GM21381 (cell line): ENCODE measurements at regions not wholly inside any gene's neighbourhood (a gene's known extent, or its start where the extent isn't known, plus 50 kb on each side); places are given as distances from the start of the nearest gene placed in this dataset.

Source experiments
- ATAC-seq: cut with Tn5 transposase; IDR thresholded peaks from one replicate; pipeline ENCODE4 v1.9.1; 2021; ENCODE audit warnings: mild to moderate bottlenecking, moderate library complexity; ENCODE audit not compliant: unreplicated experiment

DNA sequence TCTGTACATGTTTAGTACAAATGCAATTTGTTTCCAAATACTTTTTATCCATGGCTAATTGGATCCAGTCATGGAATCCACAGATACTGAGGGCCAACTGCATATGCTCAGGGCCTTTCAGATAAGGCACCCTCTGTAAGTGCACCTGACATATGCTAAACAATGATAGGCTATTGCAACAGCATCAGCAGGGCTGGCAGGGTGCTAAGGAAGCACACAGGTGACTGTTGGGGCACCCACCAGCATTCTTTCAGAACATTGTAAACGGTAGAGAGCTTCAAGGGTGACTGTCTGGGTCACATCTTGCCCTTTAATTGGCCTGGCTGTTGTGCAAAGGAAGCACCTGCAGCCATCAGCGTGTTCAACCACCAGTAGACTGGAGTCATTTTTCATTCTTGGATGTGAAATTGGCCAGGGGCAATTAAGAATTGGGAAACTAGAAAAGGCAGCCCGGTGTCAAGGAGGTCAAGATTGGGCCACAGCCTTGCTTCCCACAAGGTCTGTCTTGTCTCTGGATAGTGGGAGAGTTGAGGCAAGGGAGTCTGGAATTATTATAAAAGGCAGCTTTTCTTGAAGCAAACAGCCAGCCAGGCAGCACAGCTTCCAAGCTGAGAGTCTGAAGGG, 129.3 kb upstream of the RAI14 start:
- no peak for ATAC-seq

DNA sequence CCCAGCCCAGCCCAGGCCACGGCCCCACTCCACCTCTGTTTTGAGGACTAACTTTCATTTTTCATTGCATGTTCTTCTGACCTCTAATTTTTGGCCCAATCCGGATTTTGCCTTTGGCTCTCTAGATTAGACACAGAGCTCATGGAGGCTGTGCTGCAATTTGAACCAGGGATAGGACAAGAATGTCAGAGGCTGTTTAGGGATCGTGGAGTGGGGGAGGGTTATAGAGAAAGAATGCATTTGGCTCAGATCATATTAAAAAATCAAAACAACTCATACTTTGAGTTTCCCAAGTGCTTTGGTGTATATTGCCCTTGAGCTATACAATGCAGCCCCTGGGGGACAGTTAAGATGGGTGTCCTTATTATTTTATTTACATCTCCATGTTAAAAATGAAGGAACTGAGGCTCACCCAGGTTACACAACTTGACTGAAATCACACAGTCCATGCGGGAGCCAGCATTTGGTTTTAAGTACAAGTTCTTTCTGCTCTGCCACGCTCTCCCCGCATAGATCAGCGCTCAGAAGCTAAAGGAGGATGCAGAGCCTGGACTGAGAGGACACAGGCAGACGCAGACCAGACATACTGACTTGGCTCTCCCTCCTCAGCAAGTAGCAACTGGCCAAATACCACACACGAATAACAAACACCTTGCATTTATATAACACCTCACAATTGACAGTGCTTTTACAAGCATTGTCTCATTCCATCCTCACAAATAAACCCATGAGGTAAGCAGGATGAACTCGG, 126.4 kb upstream of the RAI14 start:
- ATAC-seq: no peak

DNA sequence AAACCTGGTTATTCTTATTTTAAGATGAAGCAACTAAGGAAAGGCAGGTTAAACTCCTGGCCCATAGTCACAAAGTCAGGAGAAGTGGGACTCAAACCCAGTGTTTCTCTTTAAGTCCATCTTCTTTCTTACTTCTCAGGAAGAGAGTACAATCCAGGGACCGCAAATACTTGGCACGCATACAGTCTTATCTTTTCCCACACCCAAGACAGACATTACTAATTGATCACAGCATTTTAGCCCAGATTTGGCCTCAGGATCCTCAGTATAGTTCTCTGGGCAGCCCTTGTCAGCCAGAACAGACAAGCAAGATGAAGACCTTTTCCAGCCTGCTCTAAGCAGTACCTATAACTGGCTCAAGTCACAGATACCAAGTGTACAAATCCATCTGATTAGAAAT, 125.5 kb upstream of the RAI14 start:
- ATAC-seq: no peak

DNA sequence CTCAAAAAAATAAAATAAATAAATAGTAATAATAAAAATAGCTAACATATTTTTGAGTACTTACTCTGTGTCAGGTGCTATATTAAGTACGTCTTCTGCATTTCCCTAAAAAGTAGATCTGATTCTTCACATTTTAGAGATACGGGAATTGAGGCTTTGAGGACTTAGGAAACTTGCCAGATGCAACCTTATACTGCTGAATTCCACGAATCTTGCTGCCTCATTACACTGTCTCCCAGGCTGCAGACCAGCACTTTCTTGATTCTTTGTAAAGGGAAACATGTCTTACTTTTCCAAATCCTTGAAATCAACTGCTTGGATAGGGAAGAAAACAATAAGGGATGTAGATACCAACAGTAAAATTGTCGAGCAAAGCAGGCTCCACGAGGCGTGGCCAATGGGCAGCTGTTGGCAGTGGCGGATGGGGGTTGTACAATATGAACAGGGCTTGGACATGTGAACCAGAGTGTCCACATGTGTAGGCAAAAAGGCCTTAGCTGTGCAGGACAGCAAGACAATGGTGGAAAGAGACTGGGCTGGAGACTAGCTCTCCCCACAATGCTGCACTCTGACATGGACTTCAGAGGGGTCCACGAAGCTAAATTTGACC, 124.3 kb upstream of the RAI14 start:
- ATAC-seq: no peak

DNA sequence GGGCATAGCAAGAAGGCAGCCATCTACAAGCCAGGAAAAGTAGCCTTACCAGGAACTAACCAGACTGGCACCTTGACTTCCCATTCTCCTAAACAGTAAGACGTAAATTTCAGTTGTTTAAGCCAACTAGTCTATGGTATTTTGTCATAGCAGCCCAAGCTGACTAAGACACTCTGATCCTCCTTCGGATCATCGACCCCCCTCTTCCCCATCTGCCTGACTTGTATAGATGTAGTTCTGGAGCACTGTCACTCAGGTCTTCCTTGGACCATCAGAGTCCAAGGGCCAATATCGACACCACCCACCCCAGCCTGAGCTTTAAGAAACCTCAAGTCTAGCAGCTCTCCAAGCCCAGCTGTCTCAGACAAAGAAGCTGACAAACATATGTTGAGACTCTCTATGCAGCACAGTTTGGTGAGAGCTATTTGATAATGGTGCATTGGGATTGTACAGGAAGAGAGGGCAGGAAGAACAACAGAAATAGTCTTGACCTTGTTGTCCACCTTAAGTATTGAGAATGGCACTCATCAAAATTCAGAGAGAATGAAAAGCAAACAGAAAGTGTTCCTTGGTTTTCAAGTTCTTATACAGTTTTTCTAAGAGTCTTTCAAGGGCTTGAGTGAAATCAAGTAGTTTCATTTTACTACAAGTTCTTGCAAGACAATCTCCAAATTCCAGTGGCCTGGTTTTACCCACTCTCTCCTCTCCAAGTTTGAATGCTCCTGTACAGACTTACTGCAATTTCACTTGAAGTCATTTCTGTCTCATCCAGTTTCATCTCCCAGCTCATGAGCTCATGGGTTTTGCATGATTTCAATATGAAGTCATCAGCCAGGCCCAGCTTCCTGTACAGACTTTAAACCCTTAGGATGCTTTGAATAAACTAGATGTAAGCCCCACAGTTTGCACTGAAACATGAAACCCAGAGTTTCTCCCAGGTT, 122.3 kb upstream of the RAI14 start:
- peak; percentile 86 for ATAC-seq

DNA sequence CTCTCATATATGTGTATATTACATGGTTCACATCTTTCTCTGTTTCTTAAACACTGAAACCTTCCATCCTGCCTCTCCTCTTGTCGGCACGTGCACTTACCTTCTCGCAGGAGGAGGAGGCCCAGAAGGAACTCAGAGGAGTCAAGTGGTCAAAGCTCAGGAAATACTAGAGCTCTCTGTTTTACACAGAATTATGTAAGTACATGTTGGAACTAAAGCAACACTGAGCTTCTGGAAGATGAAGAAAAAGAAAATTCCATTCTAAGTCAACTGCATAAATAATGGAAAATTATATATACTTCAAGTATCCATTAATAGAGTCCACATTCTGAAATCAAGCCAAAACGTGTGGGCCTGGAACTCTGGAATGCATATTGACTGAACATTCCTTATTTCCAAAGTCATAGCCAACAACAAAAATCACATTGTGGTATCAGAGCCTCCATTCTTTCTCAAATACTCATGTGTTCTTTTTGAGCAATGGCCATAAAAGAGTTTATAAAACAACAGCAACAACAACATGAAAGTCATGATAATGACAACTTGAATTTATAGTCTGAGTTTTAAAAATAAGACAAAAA, 121.5 kb upstream of the RAI14 start:
- ATAC-seq: no peak

DNA sequence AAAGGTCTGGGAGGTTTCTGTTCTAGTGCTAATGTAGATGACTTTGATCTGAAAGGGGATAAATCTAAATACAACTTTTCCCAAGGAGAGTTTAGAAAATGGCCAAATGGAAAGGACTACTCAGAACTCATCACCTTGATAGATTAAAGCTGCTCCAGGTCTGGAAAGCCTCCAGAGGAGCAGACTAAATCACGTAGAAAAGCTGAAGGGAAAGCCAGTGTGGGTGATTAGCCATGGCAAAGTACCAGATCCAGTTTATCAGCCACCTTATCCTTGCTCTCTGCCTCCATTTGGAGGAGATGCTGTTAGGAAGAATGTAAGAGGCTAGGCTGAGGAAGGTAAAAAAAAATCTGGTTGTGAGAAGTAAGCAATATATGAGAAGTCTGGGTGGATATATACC, 120.7 kb upstream of the RAI14 start:
- ATAC-seq: no peak

DNA sequence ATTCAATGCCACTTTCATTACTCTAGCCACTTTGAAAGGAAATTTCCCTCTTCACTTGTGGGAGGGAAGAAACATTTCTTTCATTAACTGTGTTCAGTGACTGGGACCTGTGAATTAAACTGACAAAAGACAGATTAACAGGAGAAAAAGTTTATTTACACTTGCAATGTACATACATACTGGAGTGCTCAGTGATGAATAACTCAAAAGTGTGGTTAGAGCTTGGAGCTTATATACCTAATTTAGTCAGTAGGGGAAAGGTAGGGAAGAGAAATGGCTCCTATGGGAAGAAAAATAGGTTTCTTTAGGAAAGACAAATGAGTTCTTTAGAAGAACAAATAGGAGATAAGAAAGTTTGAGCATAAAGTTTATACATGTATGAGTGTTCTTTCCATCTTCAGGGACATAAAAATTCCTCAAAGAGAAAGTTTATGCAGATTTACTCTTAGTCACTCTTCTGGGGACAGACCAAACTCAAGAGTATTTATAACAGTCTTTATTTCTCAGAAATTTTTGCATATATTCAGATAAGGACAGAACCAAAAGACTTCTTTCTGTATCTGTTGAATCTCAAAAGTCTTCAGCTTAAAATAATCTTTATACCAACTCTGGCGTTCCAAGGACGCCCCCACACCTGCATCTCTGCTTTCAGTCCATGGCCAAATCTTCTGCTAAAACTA, 120.0 kb upstream of the RAI14 start:
- ATAC-seq: no peak

DNA sequence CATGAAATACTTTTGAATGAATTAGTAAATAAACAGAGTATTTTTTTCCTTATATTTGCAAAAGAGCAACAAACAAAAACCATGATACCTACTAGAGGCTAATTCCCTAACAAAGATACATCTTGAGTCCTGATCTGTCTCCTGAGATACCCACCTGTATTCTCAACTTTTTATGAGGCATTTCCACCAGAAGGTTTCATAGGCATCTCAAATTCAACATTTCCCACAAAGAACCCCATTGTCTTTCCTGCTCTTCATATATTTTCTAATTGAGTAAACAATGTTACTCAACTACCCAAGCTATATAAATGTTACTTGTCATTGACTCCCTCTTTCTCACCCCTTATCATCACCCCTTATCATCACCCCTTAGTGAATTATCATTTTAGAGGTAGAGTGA, 119.4 kb upstream of the RAI14 start:
- no peak for ATAC-seq

DNA sequence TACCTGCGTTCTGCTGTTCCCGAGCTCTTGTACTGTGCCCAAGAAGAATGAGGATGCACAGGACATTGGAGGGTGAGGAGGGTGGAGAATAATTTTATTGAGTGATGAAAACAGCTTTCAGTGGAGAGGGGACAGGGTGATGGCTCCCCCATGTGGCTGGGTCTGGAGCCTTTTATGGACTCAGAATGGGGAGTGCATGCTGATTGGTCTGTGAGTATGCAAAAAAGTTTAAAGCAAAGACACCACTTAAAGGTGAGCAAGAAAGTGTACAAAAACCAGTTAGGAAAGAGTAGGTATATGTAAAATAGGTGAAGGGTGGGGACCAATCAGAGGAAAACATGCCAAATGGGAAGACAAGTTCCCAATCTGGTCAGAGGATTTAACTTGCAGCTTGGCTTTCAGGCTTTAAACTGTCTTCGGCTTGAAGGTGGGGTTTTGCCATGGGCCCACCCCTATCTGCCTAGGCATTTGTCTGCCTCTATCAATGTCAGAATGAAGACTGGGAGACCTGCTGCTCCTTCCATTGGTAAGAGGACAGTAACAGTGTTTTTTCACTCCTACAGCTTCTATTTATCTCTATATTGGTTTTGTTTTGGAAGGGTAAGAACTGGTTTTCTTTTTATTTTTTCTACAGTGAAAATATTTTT, 118.0 kb upstream of the RAI14 start:
- no peak for ATAC-seq

DNA sequence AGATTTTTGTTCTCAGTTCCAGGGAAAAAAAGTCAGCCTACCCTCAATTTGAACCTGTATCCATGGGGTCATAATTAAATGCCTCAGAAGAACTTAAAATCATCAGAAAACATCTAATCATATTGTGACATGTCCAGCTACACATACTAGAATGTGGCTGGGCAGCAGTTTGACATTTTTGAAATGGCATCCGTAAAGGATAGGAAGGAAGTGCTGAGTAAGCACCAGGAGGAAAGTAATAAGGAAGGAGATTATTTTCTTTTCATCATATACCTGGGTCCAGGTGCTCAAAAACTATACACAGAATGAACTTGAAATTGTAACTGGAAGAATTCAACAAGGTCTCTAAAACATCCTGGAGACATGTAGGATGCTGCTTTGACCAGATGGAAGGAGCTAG, 116.9 kb upstream of the RAI14 start:
- ATAC-seq: no peak

DNA sequence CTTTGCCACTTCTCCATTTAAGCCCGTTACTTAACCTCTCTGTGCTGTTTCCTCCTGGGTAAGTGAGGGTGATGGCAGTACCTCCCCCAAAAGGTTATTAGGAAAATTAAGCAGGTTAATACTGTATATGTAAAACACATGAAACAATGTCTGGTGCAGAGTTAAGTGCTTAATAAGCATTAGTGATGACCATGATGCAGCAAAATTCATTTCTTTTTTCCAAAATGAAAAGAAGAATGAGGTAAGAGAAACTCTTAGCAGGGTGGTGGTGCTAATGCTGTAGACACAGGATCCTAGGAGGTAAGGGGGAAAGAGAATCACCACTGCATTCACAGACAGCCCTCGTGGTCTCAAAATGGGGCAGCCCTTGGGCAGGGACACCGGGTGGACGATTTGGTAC, 115.1 kb upstream of the RAI14 start:
- no peak for ATAC-seq

DNA sequence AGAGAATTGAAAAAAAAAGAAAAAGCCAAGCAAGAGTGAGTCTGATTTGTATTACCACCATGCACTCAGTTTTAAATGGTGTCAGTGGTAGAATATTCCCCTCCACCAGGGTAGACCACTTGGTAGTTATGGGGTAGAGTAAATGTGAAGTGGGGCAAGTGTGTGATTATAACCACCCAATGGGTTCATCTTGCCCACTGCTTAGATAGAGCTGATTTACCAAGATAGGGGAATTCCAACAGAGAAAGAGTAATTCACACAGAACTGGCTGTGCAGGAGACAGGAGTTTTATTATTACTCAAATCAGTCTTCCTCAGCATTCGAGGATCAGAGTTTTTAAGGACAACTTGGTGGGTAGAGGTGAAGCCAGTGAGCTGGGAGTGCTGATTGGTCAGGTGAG, 113.3 kb upstream of the RAI14 start:
- no peak for ATAC-seq

DNA sequence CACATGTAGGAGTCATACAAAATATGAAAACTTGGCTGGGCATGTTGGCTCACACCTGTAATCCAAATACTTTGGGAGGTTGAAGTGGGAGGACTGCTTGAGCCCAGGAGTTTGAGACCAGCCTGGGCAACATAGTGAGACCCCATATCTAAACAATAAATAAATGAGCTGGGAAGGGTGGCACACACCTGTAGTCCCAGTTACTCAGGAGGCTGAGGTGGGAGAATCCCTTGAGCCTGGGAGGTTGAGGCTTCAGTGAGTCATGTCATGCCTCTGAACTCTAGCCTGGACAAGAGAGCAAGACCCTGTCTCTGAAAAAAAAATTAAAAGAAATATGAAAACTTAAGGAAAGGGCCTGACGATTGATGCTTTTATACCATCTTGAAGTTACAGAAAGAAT, 112.4 kb upstream of the RAI14 start:
- no peak for ATAC-seq

DNA sequence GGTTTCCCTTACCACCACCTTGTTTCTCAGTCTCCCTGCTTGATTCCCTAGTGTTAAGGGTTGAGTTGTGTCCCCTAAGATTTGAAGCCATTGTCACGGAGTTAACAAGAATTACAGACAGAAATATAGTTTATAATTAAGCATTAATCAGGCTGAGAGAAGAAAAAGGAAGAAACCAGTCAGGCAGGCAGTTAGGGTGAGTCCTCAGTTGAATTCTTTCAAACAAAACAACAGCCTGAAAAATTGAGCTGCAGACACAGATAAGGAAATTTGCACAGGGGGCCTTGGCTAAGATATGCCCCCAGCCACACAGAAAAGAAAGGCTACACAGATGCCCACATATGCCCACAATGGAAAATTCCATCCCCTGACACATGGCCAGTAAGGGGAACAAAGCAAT, 111.7 kb upstream of the RAI14 start:
- no peak for ATAC-seq

DNA sequence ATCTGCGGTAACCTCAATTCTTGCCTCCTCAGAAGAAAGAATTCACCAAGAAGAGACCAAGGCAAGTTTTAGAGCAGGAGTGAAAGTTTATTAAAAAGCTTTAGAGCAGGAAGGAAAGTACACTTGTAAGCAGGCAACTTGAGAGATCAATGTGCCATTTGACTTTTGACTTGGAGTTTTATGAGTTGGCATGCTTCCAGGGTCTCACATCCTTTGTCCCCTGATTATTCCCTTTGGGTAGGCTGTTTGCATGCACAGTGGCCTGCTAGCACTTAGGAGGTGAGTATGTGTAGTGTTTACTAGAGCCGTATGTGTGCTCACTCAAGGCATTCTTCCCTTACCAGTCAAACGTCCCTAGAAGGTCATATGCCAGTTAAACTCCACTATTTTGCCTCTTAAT, 111.0 kb upstream of the RAI14 start:
- no peak for ATAC-seq

DNA sequence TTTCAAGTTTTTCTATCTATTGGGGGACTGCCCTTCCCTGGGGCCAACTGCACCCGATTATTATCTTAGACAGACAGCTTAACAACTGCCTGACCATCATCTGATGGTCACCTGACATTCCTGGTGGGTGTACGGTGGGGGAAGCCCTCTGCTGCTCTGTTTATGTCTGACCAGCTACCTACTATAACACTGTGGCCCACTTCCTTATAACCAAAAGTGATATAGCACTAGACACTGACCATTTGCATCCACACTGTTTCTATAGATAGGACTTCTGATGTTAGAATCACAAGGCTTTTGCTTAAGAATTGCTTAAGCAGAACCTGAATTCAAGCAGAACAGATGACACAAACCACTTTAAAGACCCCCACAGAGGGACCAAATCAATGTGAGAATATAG, 110.5 kb upstream of the RAI14 start:
- no peak for ATAC-seq

DNA sequence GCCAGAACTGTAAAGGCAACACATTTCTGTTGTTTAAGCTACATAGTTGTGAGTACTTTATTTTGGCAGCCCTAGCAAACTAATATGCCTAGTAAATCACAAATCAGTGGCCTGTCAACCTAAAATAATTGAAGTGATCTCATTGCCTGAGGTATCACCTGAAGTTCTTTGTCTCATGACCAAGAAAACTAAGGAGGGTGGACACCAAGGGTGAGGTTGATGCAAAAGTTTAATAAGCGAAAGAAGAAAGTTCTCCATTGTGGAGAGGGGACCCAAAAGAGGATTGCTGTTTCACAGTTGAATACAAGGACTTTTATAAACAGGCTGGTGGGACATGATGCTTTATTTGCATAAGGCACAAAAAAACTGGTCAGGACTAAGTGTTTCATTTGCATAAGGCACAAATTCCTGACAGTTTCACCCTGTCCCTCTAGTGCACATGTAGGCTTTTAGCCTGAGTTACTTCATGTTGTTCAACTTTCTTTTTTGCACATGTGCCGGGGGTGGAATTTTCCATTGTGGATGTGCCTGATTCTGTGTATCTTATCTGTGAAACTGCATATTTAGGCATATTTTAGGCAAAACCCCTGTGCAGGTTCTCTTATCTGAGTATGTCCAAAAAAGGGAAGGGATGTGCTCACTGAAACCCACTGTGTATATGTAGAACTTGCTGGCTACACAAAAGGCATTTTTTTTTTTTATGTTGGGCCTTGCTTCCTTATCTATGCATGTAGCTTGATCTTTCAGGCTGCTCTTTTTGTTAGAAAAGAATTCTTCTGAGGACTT, 108.6 kb upstream of the RAI14 start:
- ATAC-seq: no peak

DNA sequence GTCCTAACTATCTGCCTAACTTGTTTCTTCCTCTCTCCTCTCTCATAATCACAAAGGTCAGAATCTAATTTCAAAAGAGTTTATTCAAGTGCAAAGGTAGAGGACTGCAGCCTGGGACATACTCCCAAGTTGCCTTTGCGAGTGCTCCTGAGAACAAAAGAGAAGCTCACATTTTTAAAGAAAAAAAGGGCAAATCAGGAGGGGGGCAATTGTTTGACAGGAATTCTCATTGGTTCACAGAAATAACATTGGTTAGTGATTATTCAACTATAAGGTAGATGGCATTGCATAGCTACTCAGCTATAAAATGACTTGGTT, 108.1 kb upstream of the RAI14 start:
- ATAC-seq: no peak
